Esophagus squamous epithelium (tissue), 5 donors: ENCODE measurements at regions not wholly inside any gene's neighbourhood (a gene's known extent, or its start where the extent isn't known, plus 50 kb on each side); places are given as distances from the start of the nearest gene placed in this dataset.
A peak's percentile ranks its signal among the peaks of the same experiment; 100 is the strongest.

Source experiments
- DNase-seq: peaks from one replicate; lab custom pipeline; 2025; lab: John Stamatoyannopoulos, UW
- H3K27ac ChIP-seq, 4 donors: fragments of 200-600 bp; sonication (generic); one replicate each; pipeline ENCODE4 v1.5.1; 2016 to 2019; ENCODE audit warnings: mild to moderate bottlenecking in 1 of 4
- H3K27me3 ChIP-seq, 4 donors: fragments of 200-600 bp; sonication (generic); 1 replicate in 3 of 4; 2 replicates in 1 of 4; pipeline versions ENCODE4 v1.5.1 to v1.6.0; 2017 to 2021; ENCODE audit warnings: antibody characterized with exemption in 1 of 4
- H3K36me3 ChIP-seq, 3 donors: fragments of 200-600 bp; sonication (generic); one replicate each; pipeline ENCODE4 v1.5.1; 2016 to 2019
- H3K4me1 ChIP-seq, 3 donors: fragments of 200-600 bp; sonication (generic); one replicate each; pipeline ENCODE4 v1.5.1; 2017 to 2019
- H3K4me3 ChIP-seq, 4 donors: fragments of 200-600 bp; sonication (generic); 1 replicate in 3 of 4; 2 replicates in 1 of 4; pipeline ENCODE4 v1.5.1; 2016 to 2019; ENCODE audit warnings: mild to moderate bottlenecking in 2 of 4, moderate library complexity in 1 of 4
- H3K9me3 ChIP-seq, 3 donors: fragments of 200-600 bp; sonication (generic); one replicate each; pipeline ENCODE4 v1.5.1; 2016 to 2019
- POLR2A ChIP-seq, 4 donors: fragments of 450-650 bp; IDR thresholded peaks; one replicate each; pipeline ENCODE4 v1.6.1; 2017; ENCODE audit warnings: antibody characterized with exemption in 4 of 4, mild to moderate bottlenecking in 4 of 4, moderate library complexity in 3 of 4
- WGBS, 2 donors: methylation state at CpG; one replicate each; pipeline ENCODE4 v1.1.5; 2018; 5-methylcytosine and 5-hydroxymethylcytosine counted together
- intact Hi-C: fragments of 100-400 bp; cut with DNase I; formaldehyde crosslinking; loops from one replicate; pipeline ENCODE4 v1.15.0; 2022
- TF ChIP-seq, protein P1 (sequence below), 6 experiments: fragments of 450-650 bp in 4 of 6; fragments of 200-600 bp in 2 of 6; sonication (generic) in 2 of 6; IDR thresholded peaks; one replicate each; pipeline ENCODE4 v1.5.1; 2016 to 2019; ENCODE audit warnings: antibody characterized with exemption in 6 of 6, mild to moderate bottlenecking in 4 of 6, moderate library complexity in 4 of 6
- donor health status: DM: yes; HTN: yes; CAD: no.

DNA sequence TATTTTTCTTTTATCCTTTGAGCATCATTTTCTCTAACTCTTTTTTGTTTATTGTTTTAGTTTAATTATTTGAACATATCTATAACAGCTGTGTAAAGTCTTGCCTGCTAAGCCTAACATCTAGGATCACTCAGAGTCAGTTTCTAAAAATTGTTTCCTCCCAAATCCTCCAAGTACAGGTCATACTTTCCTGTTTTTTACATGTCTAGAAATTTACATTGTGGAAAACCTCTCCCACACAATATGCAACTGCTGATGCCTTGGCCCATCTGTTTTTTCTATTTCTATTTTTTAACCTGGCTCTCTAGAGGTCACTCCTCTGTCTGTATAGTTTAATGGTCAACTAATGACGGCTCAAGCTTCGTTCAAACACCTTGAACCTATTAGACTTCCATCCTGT is 261.0 kb downstream of the HRH4 start:
- H3K36me3 ChIP-seq: no peaks in the 10 kb centered on the region
- no peak overlapping the region for H3K4me3 ChIP-seq
- intact Hi-C loops: no loop called here
- H3K4me1 ChIP-seq: peaks cover 0 to 2% (median 0%) of the 10 kb centered on the region in 3 donors
- peaks cover 0 to 26% (median 0%) of the 10 kb centered on the region in 4 donors for H3K27me3 ChIP-seq
- no peaks in the 10 kb centered on the region for H3K9me3 ChIP-seq
- no peak for TF ChIP-seq POLR2A (IDR thresholded peaks at IDR 0.05)
- TF ChIP-seq, protein P1, sequence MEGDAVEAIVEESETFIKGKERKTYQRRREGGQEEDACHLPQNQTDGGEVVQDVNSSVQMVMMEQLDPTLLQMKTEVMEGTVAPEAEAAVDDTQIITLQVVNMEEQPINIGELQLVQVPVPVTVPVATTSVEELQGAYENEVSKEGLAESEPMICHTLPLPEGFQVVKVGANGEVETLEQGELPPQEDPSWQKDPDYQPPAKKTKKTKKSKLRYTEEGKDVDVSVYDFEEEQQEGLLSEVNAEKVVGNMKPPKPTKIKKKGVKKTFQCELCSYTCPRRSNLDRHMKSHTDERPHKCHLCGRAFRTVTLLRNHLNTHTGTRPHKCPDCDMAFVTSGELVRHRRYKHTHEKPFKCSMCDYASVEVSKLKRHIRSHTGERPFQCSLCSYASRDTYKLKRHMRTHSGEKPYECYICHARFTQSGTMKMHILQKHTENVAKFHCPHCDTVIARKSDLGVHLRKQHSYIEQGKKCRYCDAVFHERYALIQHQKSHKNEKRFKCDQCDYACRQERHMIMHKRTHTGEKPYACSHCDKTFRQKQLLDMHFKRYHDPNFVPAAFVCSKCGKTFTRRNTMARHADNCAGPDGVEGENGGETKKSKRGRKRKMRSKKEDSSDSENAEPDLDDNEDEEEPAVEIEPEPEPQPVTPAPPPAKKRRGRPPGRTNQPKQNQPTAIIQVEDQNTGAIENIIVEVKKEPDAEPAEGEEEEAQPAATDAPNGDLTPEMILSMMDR (IDR thresholded peaks at IDR 0.05): no peak
- WGBS, 2 donors: 48 to 57% methylated on average over 2 of the region's 2 CpGs
- no peak overlapping the region for H3K27ac ChIP-seq
- no peak for DNase-seq

DNA sequence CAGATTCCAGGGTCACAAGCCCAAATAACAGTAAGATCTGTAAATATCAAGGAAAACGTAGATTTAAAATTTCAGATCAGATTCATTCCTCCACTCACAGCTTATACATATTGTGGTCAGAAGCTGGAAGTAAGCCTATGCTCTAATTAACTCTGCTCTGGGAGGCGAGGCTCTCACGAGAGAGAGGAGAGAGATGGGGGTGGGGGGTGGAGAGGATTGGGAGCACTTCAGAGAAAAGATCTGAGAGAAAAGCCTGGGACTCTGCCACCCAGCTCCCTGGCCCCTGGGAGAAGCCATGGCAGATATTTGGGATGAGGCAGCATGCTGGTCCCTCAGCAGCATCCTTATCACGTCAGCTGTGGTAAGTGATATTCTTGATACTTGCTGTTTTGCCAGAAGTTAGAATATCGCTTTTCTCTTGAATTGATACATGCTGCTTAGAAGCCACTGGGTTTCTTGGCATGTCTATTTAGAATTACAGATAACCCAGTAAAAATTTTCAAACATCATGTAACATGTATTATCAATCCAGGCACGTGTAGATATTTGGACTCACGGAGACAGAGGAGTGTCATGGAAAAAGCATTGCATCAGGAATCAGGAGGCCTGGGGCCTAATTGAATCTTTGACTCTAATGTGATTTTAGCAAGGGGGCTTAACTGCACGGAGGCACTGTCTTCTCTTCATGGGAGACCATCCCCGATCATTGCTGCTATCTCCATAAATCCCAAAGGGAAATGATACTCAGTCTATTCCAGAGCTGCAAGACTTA is 265.4 kb downstream of the HRH4 start:
- TF ChIP-seq POLR2A (IDR thresholded peaks at IDR 0.05): no peak
- TF ChIP-seq, protein P1 (IDR thresholded peaks at IDR 0.05): no peak
- H3K9me3 ChIP-seq: no peaks in the 10 kb centered on the region
- no peak overlapping the region for H3K4me3 ChIP-seq
- H3K27ac ChIP-seq: no peak overlapping the region
- peaks cover 0 to 37% (median 0%) of the 10 kb centered on the region in 4 donors for H3K27me3 ChIP-seq
- intact Hi-C loops: no loop called here
- H3K36me3 ChIP-seq: no peaks in the 10 kb centered on the region
- 73 to 82% methylated on average over 9 of the region's 9 CpGs for WGBS, 2 donors
- no peak for DNase-seq
- peaks cover 0 to 18% (median 4%) of the 10 kb centered on the region in 3 donors for H3K4me1 ChIP-seq

DNA sequence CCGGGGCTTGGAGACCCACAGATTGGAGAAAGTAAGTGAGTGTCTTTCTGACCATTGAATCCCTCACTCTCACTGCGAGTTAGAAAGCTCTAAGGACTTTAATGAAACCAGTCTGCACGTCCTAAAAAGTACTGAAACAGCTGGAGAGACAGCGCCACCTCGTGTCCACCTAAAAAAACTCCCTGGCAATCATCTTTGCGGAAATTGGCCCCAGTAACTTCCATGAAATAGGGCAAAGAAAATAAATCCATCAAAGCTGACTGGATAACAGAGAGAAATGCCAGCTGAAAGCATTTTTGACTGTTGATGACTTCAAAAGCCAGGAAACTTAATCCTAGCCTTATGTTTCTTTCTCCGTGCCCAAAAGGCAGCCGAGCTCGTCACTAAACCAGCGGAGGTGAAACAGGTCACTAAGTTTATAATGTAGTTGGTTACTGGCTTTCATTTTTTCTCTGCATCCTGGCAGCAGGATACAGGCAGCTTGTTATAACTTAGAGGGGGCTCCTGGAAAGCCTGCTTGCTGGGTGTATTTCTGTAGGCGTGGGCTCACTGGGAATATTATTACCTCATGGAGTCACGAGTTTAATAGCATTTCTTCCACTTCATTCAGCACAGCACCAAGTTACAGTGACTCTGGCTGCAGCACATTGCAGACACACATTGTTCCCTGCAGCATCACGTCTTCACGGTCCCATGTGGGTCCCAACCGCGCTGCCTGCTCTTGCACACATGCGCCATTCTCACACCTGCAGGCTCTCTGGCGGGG is 266.5 kb downstream of the HRH4 start:
- DNase-seq: no peak
- Histone ChIP-seq H3K27me3 (peaks cover 0 to 32% (median 0%) of the 10 kb centered on the region in 4 donors), H3K36me3 (no peaks in the 10 kb centered on the region), H3K4me1 (peaks cover 0 to 26% (median 4%) of the 10 kb centered on the region in 3 donors), H3K4me3 (peak overlapping the region in 3 of 4 donors; percentile 30 to 55 (median 37)), H3K9me3 (no peaks in the 10 kb centered on the region), H3K27ac (peak overlapping the region in 1 of 4 donors; percentile 23)
- WGBS, 2 donors: 32 to 34% methylated on average over 18 of the region's 18 CpGs
- TF ChIP-seq, protein P1 (IDR thresholded peaks at IDR 0.05): peak; percentile 71 to 83 (median 77)
- TF ChIP-seq POLR2A (IDR thresholded peaks at IDR 0.05): no peak
- intact Hi-C loops: no loop called here

DNA sequence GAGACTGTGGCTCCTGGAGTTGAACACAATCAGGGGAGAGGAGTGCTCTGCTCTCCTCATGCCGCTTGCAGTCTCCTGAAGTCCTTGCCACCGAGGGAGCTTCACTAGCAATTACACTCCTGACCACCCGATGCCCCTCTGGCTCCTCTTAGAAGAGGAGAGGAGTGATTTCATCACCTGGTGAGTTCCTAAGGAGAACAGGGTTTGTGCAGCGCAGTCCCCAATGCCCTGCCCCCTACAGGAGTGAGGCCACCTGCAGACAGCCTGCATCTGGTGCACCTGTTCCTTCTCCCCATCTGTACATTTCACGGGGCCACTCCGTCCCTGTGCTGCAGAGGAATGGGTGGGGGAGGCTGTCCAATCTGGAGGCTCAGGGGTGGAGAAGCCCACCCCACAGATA is 267.2 kb downstream of the HRH4 start:
- no peaks in the 10 kb centered on the region for H3K36me3 ChIP-seq
- H3K4me1 ChIP-seq: peaks cover 0 to 29% (median 4%) of the 10 kb centered on the region in 3 donors
- WGBS, 2 donors: 33 to 58% methylated on average over 4 to 6 of the region's 6 CpGs
- H3K27ac ChIP-seq: no peak overlapping the region
- no peak overlapping the region for H3K4me3 ChIP-seq
- intact Hi-C loops: no loop called here
- DNase-seq: no peak
- no peaks in the 10 kb centered on the region for H3K9me3 ChIP-seq
- TF ChIP-seq, protein P1 (IDR thresholded peaks at IDR 0.05): no peak
- TF ChIP-seq POLR2A (IDR thresholded peaks at IDR 0.05): no peak
- H3K27me3 ChIP-seq: peaks cover 0 to 27% (median 0%) of the 10 kb centered on the region in 4 donors

DNA sequence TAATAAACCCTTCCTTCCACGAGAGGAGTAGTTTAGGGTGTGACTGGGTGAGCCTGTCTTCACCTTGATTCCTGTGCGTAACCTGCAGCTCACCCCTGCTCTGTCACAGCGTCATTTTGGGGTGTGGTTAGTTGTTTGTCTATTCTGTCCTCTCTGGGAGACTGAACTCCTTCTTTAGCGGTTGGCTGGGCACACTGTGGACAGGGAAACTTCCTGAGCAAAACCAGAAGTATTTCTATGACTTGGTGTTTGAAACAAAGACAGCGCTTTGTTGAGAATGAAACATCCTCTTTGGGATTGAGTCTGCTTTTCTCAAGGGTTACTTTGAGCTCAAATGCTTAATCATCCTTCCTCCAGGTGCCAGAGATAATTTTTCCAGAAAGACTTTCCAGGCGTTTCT is 270.7 kb downstream of the HRH4 start:
- WGBS, 2 donors: 34 to 50% methylated on average over 6 of the region's 6 CpGs
- DNase-seq: no peak
- peaks cover 0 to 31% (median 4%) of the 10 kb centered on the region in 3 donors for H3K4me1 ChIP-seq
- H3K27ac ChIP-seq: peak overlapping the region in 3 of 4 donors; percentile 37 to 84 (median 79)
- peaks cover 0 to 15% (median 0%) of the 10 kb centered on the region in 4 donors for H3K27me3 ChIP-seq
- intact Hi-C loops: no loop called here
- TF ChIP-seq, protein P1 (IDR thresholded peaks at IDR 0.05): no peak
- TF ChIP-seq POLR2A (IDR thresholded peaks at IDR 0.05): no peak
- no peak overlapping the region for H3K4me3 ChIP-seq
- H3K9me3 ChIP-seq: no peaks in the 10 kb centered on the region
- no peaks in the 10 kb centered on the region for H3K36me3 ChIP-seq
